Activated CD4-positive, alpha-beta T cell treated with anti-CD3 and anti-CD28 coated beads, Interleukin-2, Interleukin-4, amounts not matched to agents 100 ng/mL and 50 ng/mL, durations not matched to agents 16 hours and 8 hours (primary cell): ENCODE measurements at regions not wholly inside any gene's neighbourhood (a gene's known extent, or its start where the extent isn't known, plus 50 kb on each side); places are given as distances from the start of the nearest gene placed in this dataset.
A peak's percentile ranks its signal among the peaks of the same experiment; 100 is the strongest.

Experiments used
- DNase-seq: peaks from one replicate; pipeline ENCODE4 v3.0.0-alpha.2; 2020; ENCODE audit warnings: low spot score

DNA sequence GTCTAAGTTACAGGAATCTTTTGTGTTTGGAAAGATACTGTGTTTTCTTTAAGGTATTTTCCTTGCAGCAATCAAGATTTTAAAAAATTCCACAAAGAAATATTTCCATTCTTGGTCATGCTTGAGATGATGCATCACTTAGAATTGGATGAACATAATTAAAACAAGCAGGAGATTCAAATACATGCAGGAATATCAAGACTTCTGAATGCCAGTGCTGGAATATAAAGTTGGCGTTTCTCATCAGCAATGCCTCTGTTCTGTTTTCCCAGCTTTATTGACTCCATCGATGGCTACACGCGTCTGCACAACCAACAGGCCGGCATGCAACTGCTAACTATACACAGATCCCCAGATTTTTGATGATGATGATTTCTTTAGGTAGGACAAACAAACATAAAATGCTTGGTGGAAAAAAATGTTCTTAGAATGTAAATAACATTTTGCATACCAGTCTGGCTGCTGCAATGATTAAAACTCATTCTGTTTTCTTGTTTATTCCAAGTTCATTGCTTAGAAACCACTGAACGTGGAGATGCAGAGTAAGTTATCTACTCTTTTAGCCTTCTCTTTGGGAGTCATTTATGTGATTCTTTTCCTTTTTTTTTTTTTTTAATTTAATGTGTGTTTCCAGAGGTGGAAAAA lies 91.3 kb upstream of the FAM171A1 start:
- DNase-seq, result no peak

GRCh38 chr10:15461353-15462108 lies 90.4 kb upstream of the FAM171A1 start:
- DNase-seq, result peak; percentile 5

DNA sequence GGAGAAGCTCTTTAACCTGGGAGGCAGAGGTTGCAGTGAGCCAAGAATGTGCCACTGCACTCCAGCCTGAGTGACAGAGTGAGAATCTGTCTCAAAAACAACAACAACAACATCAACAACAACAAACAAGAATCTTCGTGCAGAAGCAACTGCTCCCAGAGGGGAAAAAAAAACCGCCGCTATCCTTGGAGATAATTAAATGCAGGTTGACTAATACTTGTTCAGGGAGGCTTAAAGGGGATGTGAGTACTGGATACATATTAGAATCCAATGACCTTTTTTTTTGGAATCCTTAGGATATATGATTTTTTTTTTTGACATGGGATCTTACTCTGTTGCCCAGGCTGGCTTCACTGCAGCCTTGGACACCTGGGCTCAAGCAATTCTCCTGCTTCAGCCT lies 89.6 kb upstream of the FAM171A1 start:
- DNase-seq, result no peak

DNA sequence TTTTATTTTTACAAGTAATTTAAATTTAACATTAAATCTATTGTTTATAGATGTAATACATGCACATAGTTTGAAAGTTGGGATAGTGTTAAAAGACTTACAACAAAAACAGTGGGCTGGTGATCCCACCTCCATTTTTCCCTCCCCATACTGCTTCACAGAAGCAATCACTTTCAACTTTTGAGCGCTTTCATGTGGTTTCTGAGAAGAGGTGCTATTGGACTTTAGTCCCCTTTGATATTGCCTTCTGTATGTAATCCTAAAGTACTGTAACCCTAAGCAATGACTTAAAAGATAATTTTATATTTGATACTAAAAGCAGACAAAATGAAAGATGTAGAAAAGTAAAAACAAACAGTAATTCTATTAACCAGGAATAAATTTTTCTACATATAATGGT lies 88.1 kb upstream of the FAM171A1 start:
- no peak for DNase-seq

DNA sequence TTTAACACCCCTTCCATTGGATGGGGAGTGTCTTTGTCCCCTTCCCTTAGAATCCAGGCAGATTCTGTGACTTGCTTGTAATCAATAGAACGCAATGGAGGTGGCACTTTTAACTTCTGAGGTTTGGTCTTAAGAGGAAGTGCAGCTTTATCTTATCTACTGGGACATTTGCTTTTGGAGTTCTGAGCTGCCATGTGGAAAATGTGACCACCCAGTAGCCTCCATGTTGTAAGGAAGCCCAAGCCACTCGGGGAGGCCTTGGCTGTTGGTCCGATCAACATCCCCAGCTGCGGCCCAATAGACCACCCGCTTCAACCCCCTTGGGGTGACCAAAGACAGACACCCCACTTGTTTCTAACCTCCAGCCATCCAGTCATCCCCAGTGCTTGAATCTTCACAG lies 86.3 kb upstream of the FAM171A1 start:
- DNase-seq, result no peak

GRCh38 chr10:15455456-15455855 lies 84.4 kb upstream of the FAM171A1 start:
- DNase-seq, result no peak

- DNase-seq, result no peak
Observed at GRCh38 chr10:15453926-15454325, 82.8 kb upstream of the FAM171A1 start.

GRCh38 chr10:15453457-15453856 lies 82.4 kb upstream of the FAM171A1 start:
- no peak for DNase-seq

DNA sequence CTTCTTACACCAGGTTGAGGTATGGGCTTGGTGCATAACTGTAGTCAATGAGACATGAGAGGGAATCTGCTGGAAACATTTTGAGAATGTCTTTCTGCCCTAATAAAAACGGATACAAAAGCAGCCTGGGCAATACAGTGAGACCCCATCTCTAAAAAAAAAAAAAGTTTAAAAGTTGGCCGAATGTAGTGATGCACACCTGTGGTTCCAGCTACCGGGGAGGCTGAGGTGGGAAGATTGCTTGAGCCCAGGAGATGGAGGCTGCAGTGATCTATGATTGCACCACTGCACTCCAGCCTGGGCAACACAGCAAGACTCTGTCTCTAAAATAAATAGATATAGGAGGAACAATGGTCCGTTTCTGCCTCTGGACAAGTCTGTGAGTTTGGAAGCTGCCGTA lies 81.5 kb upstream of the FAM171A1 start:
- DNase-seq, result no peak

DNA sequence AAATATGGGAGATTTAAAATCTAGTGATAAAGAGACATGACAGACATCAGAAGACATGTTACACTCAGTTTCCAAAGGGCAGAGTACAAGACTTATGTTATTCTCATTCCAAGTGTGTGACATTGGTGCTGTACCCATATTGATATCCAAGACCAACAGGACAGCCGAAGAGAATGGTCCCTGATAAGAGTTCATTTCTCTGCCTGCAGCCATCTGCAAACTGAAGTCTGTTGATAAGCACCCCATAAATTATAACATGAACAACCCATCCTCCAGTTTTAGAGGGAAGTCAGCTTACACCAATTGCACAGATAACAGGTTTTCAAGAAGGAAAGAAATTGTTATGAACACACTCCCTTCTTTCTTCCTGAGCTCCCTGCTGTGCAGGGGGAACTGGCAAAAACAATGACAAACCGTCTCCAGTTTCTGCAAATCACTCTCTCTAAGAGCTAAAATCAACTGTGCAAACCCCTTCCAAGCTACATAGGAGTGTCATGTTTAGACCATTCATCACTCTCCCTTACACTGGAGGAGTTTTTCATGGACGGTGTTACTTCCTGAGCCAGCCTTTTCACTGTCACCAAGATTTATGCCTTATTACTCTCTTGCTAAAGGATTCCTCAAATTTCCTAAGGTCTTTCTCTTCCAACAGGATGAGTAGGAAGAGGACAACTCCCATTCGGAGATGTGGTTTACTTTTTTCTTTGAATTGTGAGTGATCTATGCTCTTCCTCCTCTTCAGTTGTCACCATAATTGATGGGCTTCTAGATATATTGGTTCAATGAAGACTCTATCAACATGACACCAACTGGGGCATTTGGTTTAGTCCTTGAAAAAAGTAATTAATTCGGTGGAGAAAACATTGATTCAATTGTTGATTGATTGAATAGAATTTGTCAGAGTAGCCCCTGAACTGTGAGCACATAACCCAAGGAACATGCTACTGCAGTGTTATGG lies 80.3 kb upstream of the FAM171A1 start:
- no peak for DNase-seq

- DNase-seq, result no peak
Observed at GRCh38 chr10:15448598-15448997, 77.5 kb upstream of the FAM171A1 start.

GRCh38 chr10:15445006-15445390 lies 73.9 kb upstream of the FAM171A1 start:
- no peak for DNase-seq

DNA sequence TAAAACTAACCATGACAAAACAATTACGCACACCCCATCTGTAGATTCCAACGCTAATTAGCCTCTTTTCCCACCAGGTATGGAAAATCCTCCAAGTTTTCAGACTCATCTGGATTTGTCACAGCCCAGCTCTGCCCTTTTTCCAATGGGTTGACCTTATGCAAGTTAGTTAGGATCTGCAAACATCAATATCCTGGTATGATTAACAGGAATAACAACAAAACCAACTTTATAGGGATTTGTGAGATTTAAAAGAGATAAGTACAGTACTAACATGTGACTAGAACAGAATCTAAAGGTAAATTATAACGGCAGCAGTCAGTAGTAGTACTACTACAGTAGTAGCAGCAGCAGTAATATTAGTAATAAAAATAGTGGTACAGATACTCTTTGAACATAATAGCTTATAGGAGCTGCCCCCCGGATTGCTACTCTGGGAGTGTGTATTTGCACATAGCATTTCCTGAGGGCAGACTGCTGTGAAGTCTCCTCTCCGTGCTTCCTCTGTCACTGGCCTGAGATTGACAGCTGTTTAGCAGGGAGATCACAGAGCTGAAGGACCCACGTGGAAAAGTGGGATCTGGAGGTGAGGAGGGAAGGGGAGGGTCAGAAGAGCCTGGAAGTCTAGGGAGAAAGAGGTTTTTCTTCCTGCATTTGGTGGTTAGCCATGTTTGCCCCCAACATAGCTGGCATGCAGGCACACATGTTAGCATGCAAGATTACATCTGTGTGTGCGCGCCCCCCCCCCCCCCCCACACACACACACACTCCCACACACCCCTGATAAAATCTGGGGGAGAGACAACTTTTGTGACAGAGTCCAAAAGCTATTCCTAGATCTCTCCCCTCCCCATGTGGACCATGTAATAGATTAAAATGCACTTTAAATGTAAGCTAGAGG lies 73.3 kb upstream of the FAM171A1 start:
- no peak for DNase-seq

DNA sequence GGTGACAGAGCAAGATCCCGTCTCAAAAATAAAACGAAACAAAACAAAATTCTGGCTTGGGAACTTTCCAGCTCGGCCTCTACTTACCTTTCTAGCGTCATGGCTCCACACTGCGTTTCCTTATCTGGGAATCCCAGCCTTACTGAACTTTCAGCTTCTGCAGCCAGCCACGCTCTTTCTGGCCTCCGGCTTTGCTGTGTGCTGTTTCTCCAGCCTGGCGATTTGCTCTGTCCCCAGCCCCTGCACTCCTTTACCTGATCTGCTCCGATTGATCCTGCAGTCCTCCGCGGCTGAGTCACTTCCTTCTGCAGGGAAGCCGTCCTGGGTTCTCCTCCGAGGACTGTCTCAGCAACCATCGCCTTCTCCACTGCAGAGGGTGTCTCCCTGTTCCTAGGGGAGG lies 71.0 kb upstream of the FAM171A1 start:
- DNase-seq, result no peak

DNA sequence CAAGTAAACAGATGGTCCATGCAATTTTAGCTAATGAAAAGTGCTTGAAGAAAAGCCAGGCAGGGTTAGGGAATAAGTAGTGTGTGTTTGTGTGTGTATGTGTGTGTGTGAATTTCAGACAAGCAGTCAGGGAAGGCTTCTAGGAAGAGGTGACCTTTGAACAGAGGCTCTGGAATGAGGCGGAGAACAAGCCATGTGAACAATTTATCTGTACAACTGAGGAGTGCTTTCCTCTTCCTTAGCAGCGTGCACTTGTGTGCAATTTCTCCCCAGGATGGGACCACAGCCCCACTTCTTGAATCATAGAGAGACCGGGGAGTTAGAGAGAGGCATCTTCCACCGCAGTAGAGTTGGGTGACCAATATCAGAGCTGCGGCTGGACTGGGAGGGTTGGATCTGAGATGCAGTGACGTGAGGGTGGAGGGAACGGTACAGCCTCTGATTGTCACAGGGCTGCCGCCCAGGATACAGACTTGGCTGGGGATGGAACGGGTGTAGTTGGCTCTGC lies 69.2 kb upstream of the FAM171A1 start:
- no peak for DNase-seq

- no peak for DNase-seq
Observed at GRCh38 chr10:15439341-15439842, 68.3 kb upstream of the FAM171A1 start.

DNA sequence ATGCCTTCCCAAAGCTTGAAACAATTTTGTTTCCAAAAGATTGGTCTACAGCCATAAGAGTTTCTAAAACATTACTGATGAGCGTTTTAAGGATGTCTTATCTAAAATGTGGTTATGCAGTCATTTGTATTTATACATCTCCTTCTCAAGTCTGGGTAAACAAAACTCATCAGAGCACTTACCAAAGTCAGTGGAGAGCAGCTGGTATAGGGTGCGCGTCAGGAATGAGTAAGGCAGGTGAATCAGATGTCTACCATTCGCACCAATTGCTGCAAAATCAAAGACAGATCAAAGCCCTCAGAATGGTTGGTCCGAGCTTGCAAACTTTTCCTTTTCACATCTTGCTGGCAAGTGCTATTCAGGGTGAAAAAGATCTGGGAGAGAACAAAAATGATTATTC lies 65.6 kb upstream of the FAM171A1 start:
- DNase-seq, result no peak

DNA sequence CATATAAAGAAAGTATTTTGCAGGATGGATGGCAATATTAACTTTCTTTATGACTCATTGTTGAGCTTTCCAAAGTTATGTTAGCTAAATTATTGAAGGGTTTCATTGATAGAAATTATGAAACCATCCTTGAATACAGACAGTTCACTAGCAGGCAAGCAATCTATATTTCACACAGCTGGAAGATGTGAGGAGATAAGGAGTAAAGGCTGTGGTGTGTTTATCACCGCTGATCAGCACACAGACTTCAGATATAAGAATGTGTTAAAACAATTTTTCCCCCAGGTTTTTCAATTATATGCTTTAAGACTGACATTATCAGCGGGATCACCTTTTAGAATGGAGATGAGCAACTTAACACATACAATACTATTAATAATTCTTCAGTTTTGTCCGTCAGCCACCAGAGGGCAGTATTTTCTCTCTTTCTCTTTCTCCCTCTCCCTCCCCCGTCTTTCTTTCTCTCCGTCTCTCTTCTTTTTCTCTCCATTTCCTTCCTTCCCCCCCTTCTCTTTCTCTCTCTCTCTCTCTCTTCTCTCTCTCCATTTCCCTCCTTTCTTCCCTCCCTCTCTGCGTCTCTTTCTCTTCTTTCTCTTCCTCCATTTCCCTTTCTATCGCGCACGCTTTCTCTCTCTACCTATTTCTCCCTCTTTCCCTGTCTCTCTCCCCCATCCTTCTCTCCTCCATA lies 62.9 kb upstream of the FAM171A1 start:
- peak; percentile 63 for DNase-seq

DNA sequence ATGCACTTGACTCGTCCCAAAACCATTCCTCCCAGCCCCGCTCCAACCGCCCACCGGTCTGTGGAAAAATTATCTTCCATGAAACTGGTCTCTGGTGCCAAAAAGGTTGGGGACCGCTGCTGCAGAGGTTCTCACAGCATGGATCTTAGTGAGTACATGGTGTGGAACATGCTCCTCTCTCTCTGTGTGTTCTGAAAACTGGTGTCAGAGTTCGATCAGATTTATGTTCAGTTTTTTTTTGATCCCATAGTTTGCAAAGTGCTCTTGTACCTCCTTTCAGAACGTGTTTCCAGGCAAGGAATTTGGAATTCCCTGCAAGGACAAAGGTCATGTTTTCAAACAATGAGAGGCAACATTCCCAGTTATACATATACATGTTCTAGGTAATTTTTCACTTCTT lies 61.2 kb upstream of the FAM171A1 start:
- DNase-seq, result no peak

GRCh38 chr10:15430969-15431771 lies 60.1 kb upstream of the FAM171A1 start:
- no peak for DNase-seq
